ENCODE measurements at regions not wholly inside any gene's neighbourhood (a gene's known extent, or its start where the extent isn't known, plus 50 kb on each side); places are given as distances from the start of the nearest gene placed in this dataset.

DNA sequence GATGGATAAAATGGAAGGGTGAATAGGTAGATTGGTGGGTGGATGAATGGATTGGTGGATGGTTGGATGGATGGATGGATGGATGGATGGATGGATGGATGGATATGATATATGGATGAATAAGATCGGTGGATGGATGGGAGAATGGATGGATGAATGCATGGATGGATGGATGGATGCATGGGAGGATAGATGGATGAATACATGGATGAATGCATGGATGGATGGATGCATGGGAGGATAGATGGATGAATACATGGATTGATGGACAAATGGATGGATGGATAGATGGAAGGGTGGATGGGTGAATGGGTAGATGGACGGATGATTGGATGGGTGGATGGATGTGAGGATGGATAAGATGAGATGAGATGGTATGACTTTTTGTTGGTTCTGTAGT, 95.7 kb upstream of the DUSP22 start:
- TF ChIP-seq POLR2A (IDR thresholded peaks at IDR 0.05; ENCODE audit: low read depth, low read length) = no peak
- TF ChIP-seq TAF1 (IDR thresholded peaks at IDR 0.05; ENCODE audit: borderline replicate concordance, low read depth, low read length) = no peak
- TF ChIP-seq POLR2AphosphoS5 (IDR thresholded peaks at IDR 0.05; ENCODE audit: low read depth, low read length) = no peak
- DNase-seq (ENCODE audit: insufficient read length) = no peak
- no peak for FAIRE-seq

DNA sequence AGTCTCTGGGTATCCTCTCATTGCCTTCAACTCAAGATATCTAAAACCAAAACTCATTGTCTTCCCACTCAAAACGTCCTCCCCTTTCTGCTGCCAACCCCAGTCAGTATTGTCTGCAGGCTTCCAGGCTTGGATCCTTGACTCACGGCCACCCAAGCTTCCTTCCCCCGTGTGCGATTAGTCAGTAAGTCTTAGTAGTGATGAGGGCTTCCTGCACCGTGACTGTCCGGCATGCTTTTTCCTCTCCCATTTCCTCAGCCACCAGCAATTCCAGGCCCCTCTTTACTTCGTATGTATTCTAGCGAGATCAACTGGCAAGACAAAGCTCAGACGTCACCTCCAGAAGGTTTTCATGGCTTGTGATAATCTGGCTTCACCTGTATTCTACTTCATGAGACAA, 88.6 kb upstream of the DUSP22 start:
- DNase-seq (ENCODE audit: insufficient read length) (no peak), FAIRE-seq (no peak)
- no peak for TF ChIP-seq POLR2A (IDR thresholded peaks at IDR 0.05; ENCODE audit: low read depth, low read length)
- TF ChIP-seq TAF1 (IDR thresholded peaks at IDR 0.05; ENCODE audit: borderline replicate concordance, low read depth, low read length) = no peak
- TF ChIP-seq POLR2AphosphoS5 (IDR thresholded peaks at IDR 0.05; ENCODE audit: low read depth, low read length) = no peak

DNA sequence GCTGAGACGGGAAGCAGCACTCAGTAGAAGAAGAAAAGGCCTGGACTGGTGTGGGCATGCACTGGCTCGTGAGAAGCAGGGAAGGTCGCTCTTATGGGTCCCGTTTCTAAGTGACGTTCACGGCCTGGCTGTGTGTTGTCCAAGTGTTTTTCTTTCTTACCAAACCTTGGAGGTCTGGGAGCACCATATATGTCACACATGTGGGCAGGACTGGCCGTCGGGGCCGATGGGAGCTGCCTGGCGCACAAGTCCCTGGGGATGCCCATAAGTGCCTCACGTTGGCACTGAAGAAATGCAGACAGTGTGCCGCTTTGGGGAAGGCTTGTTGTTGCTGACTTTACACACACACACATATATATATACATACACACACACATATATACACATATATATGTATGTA, 86.0 kb upstream of the DUSP22 start:
- FAIRE-seq = no peak
- TF ChIP-seq TAF1 (IDR thresholded peaks at IDR 0.05; ENCODE audit: borderline replicate concordance, low read depth, low read length) (no peak), POLR2AphosphoS5 (IDR thresholded peaks at IDR 0.05; ENCODE audit: low read depth, low read length) (no peak), POLR2A (IDR thresholded peaks at IDR 0.05; ENCODE audit: low read depth, low read length) (no peak)

DNA sequence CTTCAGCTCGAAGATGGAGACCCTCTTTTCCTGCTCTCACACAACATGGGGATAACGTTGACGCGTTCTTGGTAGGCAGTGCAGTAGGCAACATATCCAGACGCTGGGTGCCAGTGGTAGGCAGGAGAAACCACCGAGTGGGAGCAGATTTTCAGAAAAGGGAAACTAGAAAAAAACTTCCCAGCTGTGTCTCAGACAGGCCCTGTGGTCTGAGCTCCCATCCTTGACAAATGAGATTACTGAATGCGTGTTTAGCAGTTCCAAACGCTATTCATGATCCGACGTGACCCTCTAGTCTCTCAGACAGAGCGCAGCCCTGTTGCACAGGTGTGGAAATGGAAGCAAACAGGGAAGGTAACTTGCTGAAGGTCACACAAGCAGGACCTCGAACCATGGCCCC, 83.9 kb upstream of the DUSP22 start:
- no peak for FAIRE-seq
- DNase-seq (ENCODE audit: insufficient read length) = no peak
- TF ChIP-seq POLR2AphosphoS5 (IDR thresholded peaks at IDR 0.05; ENCODE audit: low read depth, low read length) = no peak
- no peak for TF ChIP-seq TAF1 (IDR thresholded peaks at IDR 0.05; ENCODE audit: borderline replicate concordance, low read depth, low read length)
- TF ChIP-seq POLR2A (IDR thresholded peaks at IDR 0.05; ENCODE audit: low read depth, low read length) = no peak

More for the DNA sequence above, 86.0 kb upstream of the DUSP22 start:
- DNase-seq (ENCODE audit: insufficient read length) = no peak

DNA sequence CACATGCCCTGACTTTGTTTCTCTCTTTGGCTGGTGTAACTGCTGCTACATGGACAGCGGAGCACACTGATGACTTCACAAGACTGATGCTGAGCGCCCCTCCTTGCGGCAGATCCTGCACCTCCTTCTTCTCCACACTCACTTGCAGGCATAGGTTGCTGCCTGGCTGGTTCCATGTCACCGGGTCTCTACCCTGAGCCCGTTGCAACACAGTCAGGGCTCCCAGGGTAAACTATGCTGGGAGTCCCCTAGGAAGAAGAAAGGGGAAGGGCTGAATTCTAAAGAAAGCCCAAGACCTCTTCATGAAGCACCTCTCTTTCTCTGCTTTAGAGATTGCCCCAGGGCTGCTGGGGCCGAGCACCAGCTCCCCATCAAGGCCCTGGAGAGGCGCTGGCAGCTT, 83.3 kb upstream of the DUSP22 start:
- TF ChIP-seq POLR2A (IDR thresholded peaks at IDR 0.05; ENCODE audit: low read depth, low read length) (no peak), TAF1 (IDR thresholded peaks at IDR 0.05; ENCODE audit: borderline replicate concordance, low read depth, low read length) (no peak), POLR2AphosphoS5 (IDR thresholded peaks at IDR 0.05; ENCODE audit: low read depth, low read length) (no peak)
- DNase-seq (ENCODE audit: insufficient read length) (no peak), FAIRE-seq (no peak)

DNA sequence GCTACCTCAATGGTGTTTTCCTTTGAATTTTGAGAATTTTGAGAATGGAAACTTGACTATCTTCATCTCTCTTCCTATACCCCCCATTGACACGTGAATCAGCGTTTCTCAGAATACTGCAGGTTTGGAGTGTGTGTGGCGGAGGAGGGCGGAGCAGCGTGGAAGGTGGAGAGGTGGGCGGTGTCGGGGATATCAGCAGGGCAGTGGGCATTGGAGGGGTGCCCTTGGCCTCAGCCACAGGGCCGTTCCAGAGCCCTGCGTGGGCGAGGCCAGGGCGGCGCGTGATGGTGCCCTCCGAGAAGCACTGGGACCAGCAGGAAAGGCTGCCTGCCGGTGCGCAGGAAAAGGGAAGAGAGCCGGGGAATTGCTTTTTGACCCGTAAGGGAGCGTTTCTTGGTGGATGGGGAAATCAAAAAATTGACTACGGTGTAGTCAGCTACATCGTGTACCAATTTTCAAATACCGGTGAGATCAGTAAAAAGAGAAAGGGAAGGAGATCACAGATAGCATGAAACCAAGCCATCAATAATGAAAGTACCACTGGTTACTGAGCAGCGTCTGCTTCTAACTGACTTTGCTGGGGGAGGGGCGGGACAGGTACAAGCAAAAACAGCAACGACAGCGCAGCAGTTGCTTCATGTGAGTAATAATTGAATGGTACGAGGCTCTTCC, 82.7 kb upstream of the DUSP22 start:
- TF ChIP-seq POLR2A (IDR thresholded peaks at IDR 0.05; ENCODE audit: low read depth, low read length) (no peak), TAF1 (IDR thresholded peaks at IDR 0.05; ENCODE audit: borderline replicate concordance, low read depth, low read length) (no peak), POLR2AphosphoS5 (IDR thresholded peaks at IDR 0.05; ENCODE audit: low read depth, low read length) (no peak; the same call in 1 of the 2 replicates)
- FAIRE-seq (peak; percentile 95), DNase-seq (ENCODE audit: insufficient read length) (peak; percentile 65)

DNA sequence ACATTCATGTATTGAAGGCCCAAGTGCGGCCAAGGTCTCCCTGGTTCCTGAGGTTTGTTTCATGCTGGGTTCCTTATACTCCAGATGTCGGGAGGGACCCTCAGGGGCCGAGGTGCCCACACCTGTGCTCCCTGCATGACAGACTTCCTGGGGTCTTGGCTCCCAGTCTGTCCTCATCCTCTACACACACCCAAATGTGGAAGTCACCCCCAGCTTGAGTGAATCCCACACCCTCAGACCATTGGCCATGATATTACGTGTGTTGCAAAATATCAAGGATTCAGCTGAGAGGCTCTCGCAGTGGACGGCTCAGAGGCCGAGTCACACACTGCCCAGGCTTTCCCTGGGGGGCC, 82.2 kb upstream of the DUSP22 start:
- no peak for FAIRE-seq
- TF ChIP-seq TAF1 (IDR thresholded peaks at IDR 0.05; ENCODE audit: borderline replicate concordance, low read depth, low read length) (no peak), POLR2A (IDR thresholded peaks at IDR 0.05; ENCODE audit: low read depth, low read length) (no peak), POLR2AphosphoS5 (IDR thresholded peaks at IDR 0.05; ENCODE audit: low read depth, low read length) (no peak)
- DNase-seq (ENCODE audit: insufficient read length) = no peak

DNA sequence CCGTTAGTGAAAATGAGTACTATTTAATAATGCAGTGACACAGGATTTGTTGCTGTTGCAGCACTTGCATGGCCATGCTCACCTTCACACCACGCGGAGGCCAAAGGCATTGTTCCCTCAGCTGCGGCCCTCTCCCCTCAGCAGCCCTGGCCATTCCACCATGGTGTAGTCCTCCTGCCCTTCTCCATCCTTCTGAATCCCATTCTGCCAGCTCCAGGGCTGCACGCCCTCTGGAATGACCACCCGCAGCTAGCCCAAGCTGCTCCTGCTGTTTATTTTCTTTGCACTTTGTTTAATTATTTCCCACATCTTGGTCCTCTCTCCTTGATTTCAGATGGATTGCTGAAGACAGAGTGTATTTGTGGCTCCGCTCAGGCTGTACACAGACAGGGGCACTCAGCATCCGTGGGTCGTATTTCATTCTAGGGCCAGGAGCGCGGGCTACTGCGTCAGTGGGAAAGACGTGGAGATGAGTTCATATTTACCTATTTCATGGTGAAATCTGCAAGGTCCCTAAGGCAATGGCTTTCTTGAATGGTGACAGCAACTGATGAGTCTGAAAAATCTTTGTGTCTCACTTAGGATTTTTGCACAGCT, 81.4 kb upstream of the DUSP22 start:
- TF ChIP-seq TAF1 (IDR thresholded peaks at IDR 0.05; ENCODE audit: borderline replicate concordance, low read depth, low read length) = no peak
- FAIRE-seq (no peak), DNase-seq (ENCODE audit: insufficient read length) (no peak)

DNA sequence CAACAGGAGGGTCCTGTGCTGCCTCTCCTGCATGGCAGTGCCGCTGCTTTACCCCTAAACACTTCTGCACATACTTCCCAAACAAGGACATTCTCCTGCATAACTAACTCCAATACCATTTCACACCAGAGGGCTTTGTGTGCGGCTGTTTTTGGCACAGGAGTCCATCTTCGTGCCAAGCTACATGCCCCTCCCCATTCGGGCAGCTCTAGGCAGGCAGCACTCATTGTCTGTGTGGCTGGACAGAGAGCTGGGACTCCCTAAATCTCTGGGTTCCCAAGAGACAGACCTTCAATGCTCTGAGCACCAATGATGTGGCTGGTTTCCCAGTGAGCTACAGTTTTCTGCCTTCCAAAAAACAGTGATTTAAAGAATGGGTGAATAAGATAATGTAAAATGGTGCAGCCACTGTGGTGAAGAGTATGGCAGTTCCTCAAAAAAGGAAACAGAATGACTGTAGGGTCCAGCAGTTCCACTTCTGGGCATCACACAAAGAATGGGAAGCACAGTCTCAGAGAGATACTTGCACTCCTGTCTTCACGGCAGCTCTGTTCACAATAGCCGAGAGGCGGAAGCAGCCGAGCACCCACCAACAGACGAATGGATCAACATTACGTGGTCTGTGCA, 80.3 kb upstream of the DUSP22 start:
- FAIRE-seq = no peak
- no peak for DNase-seq (ENCODE audit: insufficient read length)
- TF ChIP-seq POLR2AphosphoS5 (IDR thresholded peaks at IDR 0.05; ENCODE audit: low read depth, low read length) = no peak
- no peak for TF ChIP-seq POLR2A (IDR thresholded peaks at IDR 0.05; ENCODE audit: low read depth, low read length)

DNA sequence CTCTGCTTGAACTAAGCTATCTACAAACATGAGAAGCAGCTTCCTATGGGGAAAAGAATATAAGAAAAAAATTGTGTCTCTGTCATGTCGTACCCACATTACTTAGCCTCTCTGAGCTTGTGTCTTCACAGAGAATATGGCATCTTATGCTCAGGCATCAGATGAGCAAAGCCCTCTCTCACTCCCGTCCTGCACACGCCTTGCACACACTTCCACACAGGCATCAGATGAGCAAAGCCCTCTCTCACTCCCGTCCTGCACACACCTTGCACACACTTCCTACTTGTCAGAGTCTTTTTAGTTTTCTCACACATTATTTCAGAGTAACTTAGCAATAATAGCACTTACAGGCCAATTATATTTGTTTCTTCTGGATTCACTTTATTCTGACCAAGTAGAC, 79.0 kb upstream of the DUSP22 start:
- FAIRE-seq (no peak), DNase-seq (ENCODE audit: insufficient read length) (no peak)
- no peak for TF ChIP-seq POLR2A (IDR thresholded peaks at IDR 0.05; ENCODE audit: low read depth, low read length)

DNA sequence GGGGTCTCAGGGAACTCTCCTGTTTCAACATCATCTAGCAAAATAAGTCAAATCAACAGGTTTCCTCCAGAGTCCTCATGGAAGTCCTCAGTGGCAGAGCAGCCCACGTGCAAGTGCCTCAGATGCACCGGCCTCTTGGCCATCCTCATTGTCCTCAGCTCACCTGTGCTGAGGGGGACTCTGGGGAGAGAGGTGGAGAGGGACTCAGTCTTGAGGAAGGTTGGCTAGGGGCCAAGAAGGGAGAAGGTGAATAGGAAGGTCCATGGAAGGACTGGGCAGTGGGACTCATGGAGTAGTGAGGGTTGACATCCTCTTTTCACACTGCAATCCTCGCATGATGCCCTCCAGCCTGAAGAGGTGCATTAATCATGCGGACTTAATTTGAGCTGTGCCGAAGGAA, 77.9 kb upstream of the DUSP22 start:
- no peak for DNase-seq (ENCODE audit: insufficient read length)
- no peak for FAIRE-seq
- TF ChIP-seq POLR2AphosphoS5 (IDR thresholded peaks at IDR 0.05; ENCODE audit: low read depth, low read length) (no peak), POLR2A (IDR thresholded peaks at IDR 0.05; ENCODE audit: low read depth, low read length) (no peak), TAF1 (IDR thresholded peaks at IDR 0.05; ENCODE audit: borderline replicate concordance, low read depth, low read length) (no peak)

DNA sequence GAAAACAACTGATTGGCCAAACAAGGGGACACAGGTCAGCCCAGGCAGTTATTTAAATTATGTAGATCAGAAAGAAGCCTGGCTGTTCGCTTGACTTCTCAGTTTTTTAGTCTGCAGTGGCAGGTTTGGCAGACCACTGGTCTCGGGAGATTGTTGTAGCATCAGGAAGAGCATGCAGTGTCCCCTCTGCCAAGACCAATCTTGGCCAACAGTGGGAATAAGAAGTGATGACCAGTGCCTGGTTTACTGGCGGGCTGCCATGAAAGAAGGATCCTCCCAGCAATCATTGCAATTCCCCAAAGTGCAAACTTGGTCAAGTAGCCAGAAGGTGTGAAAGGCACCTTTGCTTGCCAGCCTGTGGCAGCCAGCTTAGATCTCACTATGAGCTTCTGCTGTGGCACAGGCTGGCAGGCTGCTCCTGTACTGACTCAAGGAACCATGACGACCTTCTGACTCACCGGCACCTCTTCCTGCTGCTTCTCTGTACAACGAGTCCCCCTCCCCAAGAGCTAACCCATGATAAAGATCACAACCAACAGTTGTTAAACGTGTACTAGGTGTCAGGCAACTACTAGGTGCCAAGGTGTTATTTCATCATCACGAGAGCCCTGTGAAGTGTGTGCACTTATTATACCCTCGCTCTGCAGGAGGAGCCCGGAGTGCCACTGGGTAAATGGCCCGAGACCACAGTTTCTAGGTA, 76.8 kb upstream of the DUSP22 start:
- TF ChIP-seq TAF1 (IDR thresholded peaks at IDR 0.05; ENCODE audit: borderline replicate concordance, low read depth, low read length) = no peak
- no peak for TF ChIP-seq POLR2AphosphoS5 (IDR thresholded peaks at IDR 0.05; ENCODE audit: low read depth, low read length)
- TF ChIP-seq POLR2A (IDR thresholded peaks at IDR 0.05; ENCODE audit: low read depth, low read length) = no peak
- DNase-seq (ENCODE audit: insufficient read length) = no peak
- no peak for FAIRE-seq
